Panc1 (cell line): ENCODE measurements at regions not wholly inside any gene's neighbourhood (a gene's known extent, or its start where the extent isn't known, plus 50 kb on each side); places are given as distances from the start of the nearest gene placed in this dataset.

Experiments
- CTCF ChIP-seq: fragments of 450-650 bp; IDR thresholded peaks from 2 replicates; pipeline ENCODE4 v1.5.1; 2017; ENCODE audit warnings: mild to moderate bottlenecking
- POLR2AphosphoS5 ChIP-seq: IDR thresholded peaks from 2 replicates; pipeline ENCODE4 v1.6.1; 2012; ENCODE audit warnings: mild to moderate bottlenecking, low read depth, low read length, moderate library complexity

GRCh38 chr4:14303856-14304255 lies 676.3 kb upstream of the BOD1L1 start:
- TF ChIP-seq CTCF (no peak), POLR2AphosphoS5 (no peak)
